Temporal lobe (tissue), 1 donor: ENCODE measurements at regions not wholly inside any gene's neighbourhood (a gene's known extent, or its start where the extent isn't known, plus 50 kb on each side); places are given as distances from the start of the nearest gene placed in this dataset. TPM values are rescaled to one million over a fixed set of nuclear protein-coding genes. Genes with fewer than 3 reads are reported as not detected.

Experiments
- small RNA-seq: library from RNA; depleted of rRNA; stranded (forward); fragments of <200 nt; gene quantifications from one replicate; pipeline ENCODE3, GENCODE V24; 2014; ENCODE audit warnings: low replicate concordance

Small RNA genes in the stretch of these regions (small RNA-seq; reads per million reads assigned to genes)
- gene MIR6089: not detected
